Ammon's horn (tissue), 1 donor: ENCODE measurements at regions not wholly inside any gene's neighbourhood (a gene's known extent, or its start where the extent isn't known, plus 50 kb on each side); places are given as distances from the start of the nearest gene placed in this dataset.
"Not testable (repeated sequence)": the region's sequence is repeated elsewhere in the genome, so short reads cannot be mapped to it uniquely, and the experiment has no call there.

Source experiments
- DNase-seq: peaks from one replicate; pipeline ENCODE4 v3.0.0-alpha.2; 2016; ENCODE audit warnings: low spot score

GRCh38 chrX:65331371-65331770 lies 203.2 kb downstream of the LAS1L start:
- DNase-seq: no peak

- DNase-seq: no peak
These were observed 234.3 kb downstream of the LAS1L start for GRCh38 chrX:65300104-65300809.

- DNase-seq: not testable (repeated sequence)
These were observed 251.7 kb downstream of the LAS1L start for GRCh38 chrX:65282905-65283304.

- DNase-seq: no peak
These were observed 261.4 kb downstream of the LAS1L start for GRCh38 chrX:65273152-65273551.

- DNase-seq: no peak
These were observed 268.1 kb downstream of the LAS1L start for GRCh38 chrX:65266482-65266881.

GRCh38 chrX:65253817-65254216 lies 277.6 kb upstream of the ZC4H2 start:
- no peak for DNase-seq

- no peak for DNase-seq
These were observed 264.9 kb upstream of the ZC4H2 start for GRCh38 chrX:65241059-65241721.

- DNase-seq: no peak
These were observed 227.3 kb upstream of the ZC4H2 start for GRCh38 chrX:65203545-65203944.

- peak; percentile 2 for DNase-seq
These were observed 220.6 kb upstream of the ZC4H2 start for GRCh38 chrX:65196758-65197360.

GRCh38 chrX:65195621-65196020 lies 219.4 kb upstream of the ZC4H2 start:
- no peak for DNase-seq

- no peak for DNase-seq
These were observed 218.3 kb upstream of the ZC4H2 start for GRCh38 chrX:65194547-65194946.

GRCh38 chrX:65163325-65163724 lies 187.1 kb upstream of the ZC4H2 start:
- not testable (repeated sequence) for DNase-seq

- no peak for DNase-seq
These were observed 172.0 kb upstream of the ZC4H2 start for GRCh38 chrX:65148232-65148631.

GRCh38 chrX:65136424-65136823 lies 160.2 kb upstream of the ZC4H2 start:
- DNase-seq: no peak

- DNase-seq: no peak
These were observed 151.6 kb upstream of the ZC4H2 start for GRCh38 chrX:65127842-65128241.

GRCh38 chrX:65098851-65099250 lies 122.6 kb upstream of the ZC4H2 start:
- no peak for DNase-seq

- no peak for DNase-seq
These were observed 117.4 kb upstream of the ZC4H2 start for GRCh38 chrX:65093658-65094057.

- no peak for DNase-seq
These were observed 97.0 kb upstream of the ZC4H2 start for GRCh38 chrX:65073233-65073632.

GRCh38 chrX:65072590-65072989 lies 96.3 kb upstream of the ZC4H2 start:
- no peak for DNase-seq

GRCh38 chrX:65058626-65059025 lies 82.4 kb upstream of the ZC4H2 start:
- DNase-seq: not testable (repeated sequence)

- no peak for DNase-seq
These were observed 68.8 kb upstream of the ZC4H2 start for GRCh38 chrX:65045001-65045400.

- peak; percentile 38 for DNase-seq
These were observed 59.2 kb upstream of the ZC4H2 start for GRCh38 chrX:65035446-65035770.

- peak; percentile 89 for DNase-seq
These were observed 58.6 kb upstream of the ZC4H2 start, which contains the start of gene ZC3H12B for GRCh38 chrX:65034668-65035445. TSS of gene ZC3H12B (plus strand) at chrX:65034826.
